Inferior parietal cortex (tissue), 1 donor: ENCODE measurements at regions not wholly inside any gene's neighbourhood (a gene's known extent, or its start where the extent isn't known, plus 50 kb on each side); places are given as distances from the start of the nearest gene placed in this dataset.
"Not testable (repeated sequence)": the region's sequence is repeated elsewhere in the genome, so short reads cannot be mapped to it uniquely, and the experiment has no call there.

ENCODE experiments used
- DNase-seq: peaks from one replicate; pipeline ENCODE4 v3.0.0-alpha.2; 2016; ENCODE audit errors: extremely low spot score

- not testable (repeated sequence) for DNase-seq
These were observed 51.3 kb upstream of the DCLK2 start for GRCh38 chr4:150026987-150027386.
